Vagina (tissue), 2 donors: ENCODE measurements at regions not wholly inside any gene's neighbourhood (a gene's known extent, or its start where the extent isn't known, plus 50 kb on each side); places are given as distances from the start of the nearest gene placed in this dataset.
"Not testable (repeated sequence)": the region's sequence is repeated elsewhere in the genome, so short reads cannot be mapped to it uniquely, and the experiment has no call there.

Experiments
- DNase-seq, 2 donors: peaks; one replicate each; pipeline ENCODE4 v3.0.0-alpha.2; 2017; ENCODE audit errors: extremely low spot score in 2 of 2
- H3K27ac ChIP-seq: fragments of 200-600 bp; sonication (generic); one replicate; pipeline ENCODE4 v1.5.1; 2019
- H3K27me3 ChIP-seq: fragments of 200-600 bp; sonication (generic); one replicate; pipeline ENCODE4 v1.5.1; 2019
- H3K36me3 ChIP-seq, 2 donors: fragments of 200-600 bp; sonication (generic); one replicate each; pipeline ENCODE4 v1.5.1; 2017 to 2019
- H3K4me1 ChIP-seq: fragments of 200-600 bp; sonication (generic); one replicate; pipeline ENCODE4 v1.5.1; 2019
- H3K4me3 ChIP-seq, 2 donors: fragments of 200-600 bp; sonication (generic); 1 replicate in 1 of 2; 2 replicates in 1 of 2; pipeline ENCODE4 v1.5.1; 2016 to 2019
- H3K9me3 ChIP-seq: fragments of 200-600 bp; sonication (generic); one replicate; pipeline ENCODE4 v1.5.1; 2019
- POLR2A ChIP-seq, 2 donors: fragments of 450-650 bp; IDR thresholded peaks; one replicate each; pipeline ENCODE4 v1.6.1; 2017; ENCODE audit warnings: antibody characterized with exemption in 2 of 2, mild to moderate bottlenecking in 2 of 2, moderate library complexity in 2 of 2
- POLR2AphosphoS5 ChIP-seq, 2 donors: sonication (generic); formaldehyde crosslinking; IDR thresholded peaks; one replicate each; pipeline ENCODE4 v1.9.0; 2017; ENCODE audit warnings: antibody characterized with exemption in 2 of 2, mild to moderate bottlenecking in 2 of 2, low read depth in 1 of 2; ENCODE audit not compliant: insufficient read depth in 1 of 2
- intact Hi-C: fragments of 100-400 bp; cut with DNase I; formaldehyde crosslinking; loops from one replicate; pipeline ENCODE4 v1.15.1; 2023
- TF ChIP-seq, protein P1 (sequence below), 3 experiments: fragments of 450-650 bp in 2 of 3; fragments of 200-600 bp in 1 of 3; sonication (generic) in 1 of 3; IDR thresholded peaks; one replicate each; pipeline ENCODE4 v1.5.1; 2017 to 2019; ENCODE audit warnings: antibody characterized with exemption in 3 of 3, mild to moderate bottlenecking in 2 of 3, moderate library complexity in 2 of 3

DNA sequence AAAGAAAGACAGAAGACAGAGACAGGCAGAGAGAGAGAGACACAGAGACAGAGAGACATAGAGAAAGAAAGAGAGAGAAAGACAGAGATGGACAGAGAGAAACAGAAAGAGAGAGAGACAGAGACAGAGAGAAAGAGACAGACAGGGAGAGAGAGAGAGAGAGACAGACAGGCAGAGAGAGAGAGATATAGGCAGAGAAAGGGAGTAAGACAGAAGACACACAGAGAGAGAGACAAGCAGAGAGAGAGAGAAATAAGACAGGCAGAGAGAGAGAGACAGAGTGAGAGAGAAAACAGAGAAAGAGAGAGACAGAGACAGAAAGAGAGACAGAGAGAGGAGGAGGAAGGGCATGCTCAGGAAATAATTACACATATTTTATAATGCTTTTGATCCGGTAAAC, 758.3 kb upstream of the DEFB115 start:
- Histone ChIP-seq H3K27me3 (no peaks in the 10 kb centered on the region), H3K4me1 (no peaks in the 10 kb centered on the region), H3K27ac (no peak overlapping the region), H3K4me3 (no peak overlapping the region), H3K36me3 (no peaks in the 10 kb centered on the region), H3K9me3 (no peaks in the 10 kb centered on the region)
- intact Hi-C loops = no loop called here
- TF ChIP-seq, protein P1, sequence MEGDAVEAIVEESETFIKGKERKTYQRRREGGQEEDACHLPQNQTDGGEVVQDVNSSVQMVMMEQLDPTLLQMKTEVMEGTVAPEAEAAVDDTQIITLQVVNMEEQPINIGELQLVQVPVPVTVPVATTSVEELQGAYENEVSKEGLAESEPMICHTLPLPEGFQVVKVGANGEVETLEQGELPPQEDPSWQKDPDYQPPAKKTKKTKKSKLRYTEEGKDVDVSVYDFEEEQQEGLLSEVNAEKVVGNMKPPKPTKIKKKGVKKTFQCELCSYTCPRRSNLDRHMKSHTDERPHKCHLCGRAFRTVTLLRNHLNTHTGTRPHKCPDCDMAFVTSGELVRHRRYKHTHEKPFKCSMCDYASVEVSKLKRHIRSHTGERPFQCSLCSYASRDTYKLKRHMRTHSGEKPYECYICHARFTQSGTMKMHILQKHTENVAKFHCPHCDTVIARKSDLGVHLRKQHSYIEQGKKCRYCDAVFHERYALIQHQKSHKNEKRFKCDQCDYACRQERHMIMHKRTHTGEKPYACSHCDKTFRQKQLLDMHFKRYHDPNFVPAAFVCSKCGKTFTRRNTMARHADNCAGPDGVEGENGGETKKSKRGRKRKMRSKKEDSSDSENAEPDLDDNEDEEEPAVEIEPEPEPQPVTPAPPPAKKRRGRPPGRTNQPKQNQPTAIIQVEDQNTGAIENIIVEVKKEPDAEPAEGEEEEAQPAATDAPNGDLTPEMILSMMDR (IDR thresholded peaks at IDR 0.05) = no peak
- TF ChIP-seq POLR2A (IDR thresholded peaks at IDR 0.05) = no peak
- DNase-seq = no peak

DNA sequence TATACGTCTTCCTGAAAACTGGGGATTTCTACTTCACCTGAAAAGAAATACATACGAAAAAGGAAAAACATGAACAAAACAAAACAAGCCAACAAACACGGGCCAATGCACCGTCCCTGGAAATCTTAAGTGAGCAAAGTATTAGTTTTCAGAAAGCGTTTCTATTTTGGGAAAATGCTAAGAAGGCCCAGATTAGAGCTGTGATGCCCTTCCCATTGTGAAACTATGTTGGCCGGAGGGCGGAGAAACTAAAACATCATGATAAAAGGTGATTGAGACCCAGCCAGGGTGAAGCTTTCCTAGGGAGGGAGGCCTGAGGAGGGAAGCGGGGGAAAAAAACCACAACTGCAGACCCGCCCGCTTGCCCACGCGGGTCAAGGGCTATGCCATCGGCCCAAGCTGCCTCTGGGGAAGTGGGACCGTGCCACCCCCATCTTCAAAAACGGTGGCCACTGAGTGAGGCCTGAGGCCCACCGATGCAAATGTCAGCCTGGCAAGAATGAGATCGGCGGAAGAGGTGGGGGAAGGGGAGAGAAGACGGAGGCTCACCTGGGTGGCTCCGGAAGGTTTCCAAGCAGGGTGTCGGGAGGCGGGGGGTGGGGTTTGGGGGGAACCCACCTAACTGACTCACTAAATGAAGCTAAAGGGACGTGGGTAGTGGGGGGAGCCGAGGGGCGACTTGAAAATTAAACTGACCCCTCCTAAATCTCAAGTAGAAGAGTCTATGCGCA, 757.6 kb upstream of the DEFB115 start:
- DNase-seq, H3K4me3 ChIP-seq, H3K36me3 ChIP-seq, H3K27ac ChIP-seq, H3K9me3 ChIP-seq, intact Hi-C loops, H3K4me1 ChIP-seq, H3K27me3 ChIP-seq: not testable (repeated sequence)

DNA sequence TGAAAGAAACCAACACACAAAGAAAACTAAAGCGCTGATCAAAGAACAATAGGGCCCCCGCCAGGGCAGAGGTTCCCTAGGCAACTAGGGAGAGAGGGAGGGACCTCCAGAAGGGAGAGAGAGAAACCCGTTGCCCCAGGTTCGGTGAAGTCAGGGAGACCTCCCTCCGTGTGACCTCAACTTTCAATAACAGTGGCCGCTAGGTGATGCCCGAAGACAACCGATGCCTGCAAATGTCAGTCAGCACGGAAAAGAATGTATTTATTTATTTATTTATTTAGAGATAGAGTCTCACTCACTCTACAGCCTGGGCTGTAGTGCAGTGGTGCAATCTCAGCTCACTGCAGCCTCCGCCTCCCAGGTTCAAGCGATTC, 757.0 kb upstream of the DEFB115 start:
- H3K27me3 ChIP-seq, intact Hi-C loops, DNase-seq, H3K9me3 ChIP-seq, H3K4me1 ChIP-seq, H3K27ac ChIP-seq, H3K4me3 ChIP-seq, H3K36me3 ChIP-seq: not testable (repeated sequence)

DNA sequence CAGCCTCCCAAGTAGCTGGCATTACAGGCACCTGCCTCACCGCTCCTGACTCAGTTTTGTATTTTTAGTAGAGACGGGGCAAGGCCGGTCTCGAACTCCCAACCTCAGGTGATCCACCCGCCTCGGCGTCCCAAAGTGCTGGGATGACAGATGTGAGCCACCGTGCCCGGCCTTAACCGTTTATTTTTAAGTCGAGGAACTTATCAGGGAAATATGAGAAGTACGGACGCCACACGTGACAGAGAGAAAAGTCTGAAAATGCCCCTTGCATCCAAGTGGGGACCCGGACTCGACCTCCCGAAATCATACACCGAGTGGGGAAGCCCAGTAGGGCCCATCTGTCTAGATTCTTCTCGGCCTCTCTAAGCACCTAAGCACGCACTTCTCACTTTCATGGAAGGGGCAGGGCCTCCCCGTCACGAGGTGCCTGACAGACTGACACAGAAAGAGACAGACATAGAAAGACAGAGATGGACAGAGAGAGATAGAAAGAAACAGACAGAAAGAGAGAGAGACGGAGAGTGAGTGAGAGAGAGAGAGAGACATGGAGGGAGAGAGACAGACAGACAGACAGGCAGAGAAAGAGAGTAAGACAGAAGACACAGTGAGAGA, 756.5 kb upstream of the DEFB115 start:
- DNase-seq = no peak
- no peaks in the 10 kb centered on the region for H3K36me3 ChIP-seq
- no peaks in the 10 kb centered on the region for H3K27me3 ChIP-seq
- intact Hi-C loops = no loop called here
- no peaks in the 10 kb centered on the region for H3K9me3 ChIP-seq
- TF ChIP-seq POLR2AphosphoS5 (IDR thresholded peaks at IDR 0.05; ENCODE audit: insufficient read depth in 1 of 2, low read depth in 1 of 2) = no peak
- no peak for TF ChIP-seq POLR2A (IDR thresholded peaks at IDR 0.05)
- TF ChIP-seq, protein P1 (IDR thresholded peaks at IDR 0.05) = no peak
- no peaks in the 10 kb centered on the region for H3K4me1 ChIP-seq
- H3K4me3 ChIP-seq = no peak overlapping the region
- no peak overlapping the region for H3K27ac ChIP-seq

DNA sequence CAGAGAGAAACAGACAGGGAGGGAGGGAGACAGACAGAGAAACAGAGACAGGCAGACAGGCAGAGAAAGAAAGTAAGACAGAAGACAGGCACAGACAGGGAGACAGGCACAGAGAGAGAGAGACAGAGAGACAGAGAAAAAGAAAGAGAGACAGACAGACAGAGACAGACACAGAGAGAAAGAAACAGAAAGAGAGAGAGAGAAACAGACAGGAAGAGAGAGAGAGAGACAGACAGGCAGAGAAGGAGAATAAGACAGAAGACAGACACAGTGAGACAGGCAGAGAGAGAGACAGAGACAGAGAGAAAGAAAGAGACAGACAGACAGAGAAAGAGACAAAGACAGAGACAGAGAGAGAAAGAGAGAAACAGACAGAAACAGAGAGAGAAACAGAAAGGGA, 754.8 kb upstream of the DEFB115 start:
- DNase-seq = no peak
- H3K36me3 ChIP-seq = no peaks in the 10 kb centered on the region
- TF ChIP-seq, protein P1 (IDR thresholded peaks at IDR 0.05) = no peak
- H3K27me3 ChIP-seq = no peaks in the 10 kb centered on the region
- no peak overlapping the region for H3K27ac ChIP-seq
- no peaks in the 10 kb centered on the region for H3K4me1 ChIP-seq
- no peaks in the 10 kb centered on the region for H3K9me3 ChIP-seq
- no peak overlapping the region for H3K4me3 ChIP-seq
- intact Hi-C loops = no loop called here

DNA sequence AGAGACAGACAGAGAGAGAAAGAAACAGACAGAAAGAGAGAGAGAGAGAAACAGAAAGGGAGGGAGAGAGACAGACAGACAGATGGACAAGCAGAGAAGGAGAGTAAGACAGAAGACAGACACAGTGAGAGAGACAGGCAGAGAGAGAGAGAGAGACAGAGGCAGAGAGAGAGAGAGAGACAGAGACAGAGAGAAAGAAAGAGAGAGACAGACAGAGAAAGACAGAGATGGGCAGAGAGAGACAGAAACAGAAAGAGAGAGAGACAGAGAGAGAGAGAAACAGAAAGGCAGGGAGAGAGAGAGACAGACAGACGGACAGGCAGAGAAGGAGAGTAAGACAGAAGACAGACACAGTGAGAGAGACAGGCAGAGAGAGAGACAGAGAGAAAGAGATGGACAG, 754.3 kb upstream of the DEFB115 start:
- DNase-seq, H3K36me3 ChIP-seq, H3K27ac ChIP-seq, intact Hi-C loops, H3K27me3 ChIP-seq, H3K4me1 ChIP-seq, H3K9me3 ChIP-seq, H3K4me3 ChIP-seq: not testable (repeated sequence)
